ENCODE measurements at regions not wholly inside any gene's neighbourhood (a gene's known extent, or its start where the extent isn't known, plus 50 kb on each side); places are given as distances from the start of the nearest gene placed in this dataset.
A peak's percentile ranks its signal among the peaks of the same experiment; 100 is the strongest.

DNA sequence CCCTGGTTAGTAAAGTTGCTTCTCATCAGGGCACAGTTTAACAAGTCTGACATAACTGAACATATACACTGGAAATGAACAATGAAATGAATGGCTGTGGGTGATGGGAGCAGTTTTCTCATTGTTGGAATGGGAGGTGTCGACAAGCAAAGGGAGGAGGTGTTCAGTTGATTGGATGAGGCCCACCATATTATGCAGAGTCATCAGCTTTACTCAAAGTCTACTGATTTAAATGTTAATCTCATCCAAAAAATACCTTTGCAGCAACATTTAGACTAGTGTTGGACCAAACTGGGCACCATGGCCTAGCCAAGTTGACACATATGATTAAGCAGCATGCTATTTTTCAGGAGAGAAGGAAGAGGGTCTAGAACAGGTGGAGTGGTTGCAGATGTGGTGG, 201.7 kb downstream of the RAMP3 start:
- DNase-seq = no peak

GRCh38 chr7:45359776-45360175, 202.2 kb downstream of the RAMP3 start:
- DNase-seq = no peak

DNA sequence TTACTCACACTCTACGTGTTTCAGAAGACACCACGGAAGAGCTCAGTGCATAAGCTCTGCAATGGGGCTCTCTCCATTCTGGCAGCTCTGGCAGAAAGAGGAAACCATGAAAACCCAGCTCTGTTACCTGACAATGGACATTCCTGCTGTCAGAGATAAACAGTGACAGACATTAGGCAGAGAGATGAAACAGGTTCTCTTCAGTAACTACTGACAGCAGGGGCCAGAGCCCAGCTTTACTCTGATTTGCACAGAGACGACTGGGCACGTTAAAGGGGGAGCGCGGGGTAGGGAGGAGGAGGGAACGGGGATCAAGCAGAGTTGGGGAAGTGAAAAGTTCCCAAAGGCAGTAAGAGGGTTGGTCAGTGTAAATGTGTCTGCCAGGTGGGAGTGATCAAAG, 206.1 kb downstream of the RAMP3 start:
- no peak for DNase-seq

- DNase-seq = no peak
Measured at GRCh38 chr7:45365341-45365740, 207.8 kb downstream of the RAMP3 start.

GRCh38 chr7:45366475-45366874, 207.7 kb upstream of the ADCY1 start:
- DNase-seq = peak in 1 of 3 experiments; percentile 55

DNA sequence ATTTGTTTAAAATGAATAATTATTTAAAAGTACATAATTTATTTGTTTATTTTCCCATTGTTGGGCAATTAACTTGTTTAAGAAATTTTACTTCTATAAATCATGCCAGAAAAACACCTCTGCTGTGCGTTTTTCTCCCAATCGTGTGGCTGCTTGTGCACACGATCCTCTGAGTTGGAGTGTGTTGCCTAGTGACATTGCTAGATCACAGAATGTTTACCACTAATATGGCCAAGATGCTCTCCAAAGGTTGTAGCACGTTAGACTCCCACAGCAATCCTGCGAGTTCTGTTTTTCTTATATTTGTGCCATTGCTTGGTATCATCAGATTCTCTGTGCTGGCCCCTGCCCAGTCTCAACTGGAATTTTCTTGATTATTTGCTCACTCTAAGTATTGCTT, 207.1 kb upstream of the ADCY1 start:
- peak in 2 of 3 experiments; percentile 35 to 71 for DNase-seq

GRCh38 chr7:45368129-45368807, 205.9 kb upstream of the ADCY1 start:
- DNase-seq = no peak

DNA sequence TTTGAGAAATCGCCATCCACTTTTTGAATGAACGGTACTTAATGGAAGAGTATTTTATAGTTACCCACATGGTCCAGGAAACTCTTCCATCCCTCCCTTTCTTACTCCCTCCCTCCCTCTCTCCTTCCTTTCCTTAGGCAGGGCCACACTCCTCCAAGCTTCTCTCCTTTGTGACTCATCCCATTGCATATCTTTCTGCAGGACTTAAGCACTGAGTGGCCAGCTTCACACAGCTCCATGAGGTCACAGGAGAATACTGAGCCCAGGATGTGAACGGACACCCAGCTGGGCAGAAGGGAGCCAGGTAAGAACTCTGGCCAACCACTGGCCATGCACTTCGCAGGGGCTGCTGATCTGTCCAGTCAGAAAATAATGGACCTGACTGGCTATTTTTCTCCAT, 189.7 kb upstream of the ADCY1 start:
- no peak for DNase-seq

GRCh38 chr7:45387837-45388236, 186.3 kb upstream of the ADCY1 start:
- no peak for DNase-seq

GRCh38 chr7:45389073-45389872, 184.9 kb upstream of the ADCY1 start:
- peak in 1 of 3 experiments; percentile 39 for DNase-seq

GRCh38 chr7:45390180-45390579, 184.0 kb upstream of the ADCY1 start:
- DNase-seq = no peak

DNA sequence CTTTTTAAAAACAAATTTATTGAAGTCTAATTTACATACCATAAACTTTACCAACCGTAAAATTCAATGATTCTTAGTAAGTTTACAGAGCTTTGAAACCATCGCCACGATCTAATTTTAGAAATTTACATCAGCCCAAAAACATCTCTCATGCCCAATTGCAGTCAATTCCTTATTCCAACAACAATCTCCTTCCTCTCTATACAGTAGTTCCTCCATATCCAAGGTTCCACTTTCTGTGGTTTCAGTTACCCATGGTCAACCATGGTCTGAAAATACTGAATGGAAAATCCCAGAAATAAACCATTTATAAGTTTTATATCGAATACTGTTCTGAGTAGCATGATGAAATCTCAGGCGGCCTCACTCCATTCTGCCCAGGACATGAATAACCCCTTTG, 183.4 kb upstream of the ADCY1 start:
- DNase-seq = no peak

- DNase-seq = no peak
Measured at GRCh38 chr7:45391618-45392451, 182.3 kb upstream of the ADCY1 start.

GRCh38 chr7:45394117-45394708, 180.0 kb upstream of the ADCY1 start:
- DNase-seq = no peak

- DNase-seq = no peak
Measured at GRCh38 chr7:45399069-45399468, 175.1 kb upstream of the ADCY1 start.

DNA sequence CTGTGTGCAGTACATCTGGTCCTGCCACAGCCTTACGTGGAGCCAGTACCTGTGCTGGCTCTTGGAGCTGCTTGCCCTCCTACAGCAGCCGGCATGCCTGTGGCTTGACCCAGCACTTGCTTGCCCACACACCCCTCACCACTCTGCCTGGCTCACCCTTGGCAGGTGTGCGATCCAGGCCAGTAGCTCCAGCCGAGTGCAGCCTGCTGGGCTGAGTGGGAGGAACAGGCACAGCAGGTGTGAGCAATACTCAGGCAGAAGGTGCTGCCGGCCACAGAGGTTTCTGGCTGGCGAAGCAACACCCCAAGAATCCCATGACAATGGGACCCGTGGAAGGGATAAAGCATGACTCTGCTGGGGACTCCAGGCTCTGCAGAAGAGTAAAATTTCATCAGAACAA, 173.5 kb upstream of the ADCY1 start:
- peak in 2 of 3 experiments; percentile 27 to 53 for DNase-seq

GRCh38 chr7:45401155-45401554, 173.0 kb upstream of the ADCY1 start:
- no peak for DNase-seq

DNA sequence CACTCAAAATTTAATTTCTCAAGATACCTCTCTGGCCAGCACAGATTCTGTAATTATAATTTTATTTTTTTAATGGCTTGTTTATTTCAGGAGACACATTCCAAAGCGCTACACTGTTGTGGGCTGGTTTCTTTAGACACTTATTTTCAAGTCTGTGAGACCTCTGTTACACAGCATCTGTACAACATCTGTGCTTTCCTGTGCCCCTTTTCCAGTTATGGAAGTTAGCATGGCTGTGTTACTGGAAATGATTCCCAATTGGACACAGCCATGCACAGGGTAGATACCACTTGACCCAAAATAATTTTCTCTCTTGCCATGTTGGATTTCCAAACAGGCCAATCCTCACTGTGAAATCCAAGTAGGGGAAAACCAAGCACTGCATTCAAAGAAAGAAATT, 172.3 kb upstream of the ADCY1 start:
- DNase-seq = no peak

GRCh38 chr7:45402480-45403218, 171.5 kb upstream of the ADCY1 start:
- DNase-seq = no peak

DNA sequence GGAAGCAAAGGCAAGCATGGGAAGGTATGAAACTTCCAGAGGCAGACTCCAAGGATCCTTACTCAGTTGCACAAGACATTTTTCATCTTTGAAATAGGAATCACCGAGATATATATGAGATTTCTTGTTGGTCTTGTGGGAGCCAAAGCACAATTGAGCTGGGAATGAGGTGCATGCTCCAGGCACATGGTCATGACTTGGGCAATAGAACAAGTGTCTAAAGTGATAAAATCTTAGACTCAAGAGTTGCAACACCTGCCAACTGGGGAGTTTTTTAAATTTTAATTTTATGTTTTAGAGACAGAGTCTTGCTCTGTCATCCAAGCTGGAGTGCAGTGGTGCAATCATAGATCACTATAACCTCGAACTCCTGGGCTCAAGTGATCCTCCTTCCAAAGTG, 169.5 kb upstream of the ADCY1 start:
- DNase-seq = no peak

GRCh38 chr7:45407730-45408408, 166.3 kb upstream of the ADCY1 start:
- DNase-seq = peak in 1 of 3 experiments; percentile 13

GRCh38 chr7:45408409-45408737, 165.8 kb upstream of the ADCY1 start:
- DNase-seq = no peak

All from NCI-H1417 (cell line).